Body of pancreas (tissue), 4 donors: ENCODE measurements at regions not wholly inside any gene's neighbourhood (a gene's known extent, or its start where the extent isn't known, plus 50 kb on each side); places are given as distances from the start of the nearest gene placed in this dataset.
"Not testable (repeated sequence)": the region's sequence is repeated elsewhere in the genome, so short reads cannot be mapped to it uniquely, and the experiment has no call there.

Experiments
- POLR2A ChIP-seq, 3 donors: fragments of 450-650 bp; IDR thresholded peaks; one replicate each; pipeline ENCODE4 v1.6.1; 2016; ENCODE audit warnings: antibody characterized with exemption in 3 of 3, mild to moderate bottlenecking in 2 of 3
- TF ChIP-seq, protein P1 (sequence below), 7 experiments: fragments of 450-650 bp in 4 of 7; fragments of 200-600 bp in 3 of 7; sonication (generic) in 3 of 7; IDR thresholded peaks; one replicate each; pipeline ENCODE4 v1.5.1; 2016 to 2019; ENCODE audit warnings: antibody characterized with exemption in 7 of 7

DNA sequence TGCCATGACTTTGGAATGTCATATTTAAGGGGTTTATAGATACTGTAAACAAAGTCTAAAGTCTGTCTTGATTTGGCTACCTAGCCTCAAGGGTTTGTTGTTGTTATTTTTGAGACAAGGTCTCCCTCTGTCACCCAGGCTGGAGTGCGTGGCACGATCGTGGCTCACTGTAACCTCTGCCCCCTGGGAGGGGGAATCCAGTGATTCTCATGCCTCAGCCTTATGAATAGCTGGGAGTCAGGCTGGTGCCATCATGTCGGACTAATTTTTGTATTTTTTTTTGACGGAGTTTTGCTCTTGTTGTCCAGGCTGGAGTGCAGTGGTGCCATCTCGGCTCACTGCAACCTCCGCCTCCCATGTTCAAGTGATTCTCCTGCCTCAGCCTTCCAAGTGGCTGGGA is 82.2 kb upstream of the RHOU start:
- TF ChIP-seq POLR2A (IDR thresholded peaks at IDR 0.05): not testable (repeated sequence)
- TF ChIP-seq, protein P1, sequence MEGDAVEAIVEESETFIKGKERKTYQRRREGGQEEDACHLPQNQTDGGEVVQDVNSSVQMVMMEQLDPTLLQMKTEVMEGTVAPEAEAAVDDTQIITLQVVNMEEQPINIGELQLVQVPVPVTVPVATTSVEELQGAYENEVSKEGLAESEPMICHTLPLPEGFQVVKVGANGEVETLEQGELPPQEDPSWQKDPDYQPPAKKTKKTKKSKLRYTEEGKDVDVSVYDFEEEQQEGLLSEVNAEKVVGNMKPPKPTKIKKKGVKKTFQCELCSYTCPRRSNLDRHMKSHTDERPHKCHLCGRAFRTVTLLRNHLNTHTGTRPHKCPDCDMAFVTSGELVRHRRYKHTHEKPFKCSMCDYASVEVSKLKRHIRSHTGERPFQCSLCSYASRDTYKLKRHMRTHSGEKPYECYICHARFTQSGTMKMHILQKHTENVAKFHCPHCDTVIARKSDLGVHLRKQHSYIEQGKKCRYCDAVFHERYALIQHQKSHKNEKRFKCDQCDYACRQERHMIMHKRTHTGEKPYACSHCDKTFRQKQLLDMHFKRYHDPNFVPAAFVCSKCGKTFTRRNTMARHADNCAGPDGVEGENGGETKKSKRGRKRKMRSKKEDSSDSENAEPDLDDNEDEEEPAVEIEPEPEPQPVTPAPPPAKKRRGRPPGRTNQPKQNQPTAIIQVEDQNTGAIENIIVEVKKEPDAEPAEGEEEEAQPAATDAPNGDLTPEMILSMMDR (IDR thresholded peaks at IDR 0.05): not testable (repeated sequence)
